ENCODE measurements at regions not wholly inside any gene's neighbourhood (a gene's known extent, or its start where the extent isn't known, plus 50 kb on each side); places are given as distances from the start of the nearest gene placed in this dataset.
"Not testable (repeated sequence)": the region's sequence is repeated elsewhere in the genome, so short reads cannot be mapped to it uniquely, and the experiment has no call there.

- not testable (repeated sequence) for TF ChIP-seq CTCF, POLR2A, EP300 (IDR thresholded peaks at IDR 0.05)
These were observed 167.4 kb upstream of the IGFBP3 start for GRCh38 chr7:46088486-46088885.
